Endothelial cell of umbilical vein (primary cell): ENCODE measurements at regions not wholly inside any gene's neighbourhood (a gene's known extent, or its start where the extent isn't known, plus 50 kb on each side); places are given as distances from the start of the nearest gene placed in this dataset.
"Not testable (repeated sequence)": the region's sequence is repeated elsewhere in the genome, so short reads cannot be mapped to it uniquely, and the experiment has no call there.

Experiments
- BruUV-seq: library from RNA; stranded (reverse); fragments of 400-500 nt; replicated peaks from 2 replicates; lab custom pipeline; 2021; lab: Mats Ljungman, UMichigan
- CTCF ChIA-PET: fragments of 300-600, 350-600 bp; sonication (Branson Sonifier 250); formaldehyde crosslinking; loops from one replicate; lab custom pipeline; 2021; ENCODE audit warnings: antibody characterized with exemption, inconsistent platforms; lab: Charles Lee
- POLR2A ChIA-PET: fragments of 300-600, 350-600 bp; sonication (Branson Sonifier 250); formaldehyde crosslinking; loops from one replicate; lab custom pipeline; 2021; ENCODE audit warnings: antibody characterized with exemption, inconsistent platforms; lab: Charles Lee
- DNase-seq: peaks from one replicate; pipeline ENCODE4 v3.0.0-alpha.2; 2011; ENCODE audit warnings: low read depth, low spot score
- FAIRE-seq: peaks from 2 replicates; lab custom pipeline; 2011; peaks lifted over from hg19 to GRCh38; lab: Jason Lieb, UNC
- H2AFZ ChIP-seq: 2 replicates; pipeline ENCODE4 v1.6.0; 2012; ENCODE audit warnings: low read depth, low read length, control low read depth, inconsistent platforms
- H3K27ac ChIP-seq: 2 replicates; pipeline ENCODE4 v1.5.1; 2011; ENCODE audit warnings: low read depth, mild to moderate bottlenecking, control low read depth, low read length, moderate library complexity; ENCODE audit not compliant: insufficient read depth
- H3K27me3 ChIP-seq, 2 experiments: 2 replicates each; pipeline versions ENCODE4 v1.6.0 to v1.6.1; 2011; ENCODE audit warnings: low read length in 2 of 2, mixed read lengths in 1 of 2; ENCODE audit not compliant: control insufficient read depth in 2 of 2, insufficient read depth in 2 of 2
- H3K36me3 ChIP-seq, 2 experiments: 2 replicates in 1 of 2; 3 replicates in 1 of 2; pipeline ENCODE4 v1.5.1; 2011; ENCODE audit warnings: low read length in 2 of 2, mild to moderate bottlenecking in 1 of 2, moderate library complexity in 1 of 2; ENCODE audit not compliant: control insufficient read depth in 2 of 2, insufficient read depth in 2 of 2; ENCODE audit errors: extremely low read depth in 1 of 2
- H3K4me1 ChIP-seq: 3 replicates; pipeline ENCODE4 v1.5.1; 2011; ENCODE audit warnings: mild to moderate bottlenecking, low read length; ENCODE audit not compliant: control insufficient read depth, insufficient read depth; ENCODE audit errors: extremely low read depth
- H3K4me2 ChIP-seq: 2 replicates; pipeline ENCODE4 v1.6.1; 2011; ENCODE audit warnings: low read length, control low read depth, mixed read lengths; ENCODE audit not compliant: insufficient read depth
- H3K4me3 ChIP-seq, 3 experiments: fragments of 200-600 bp in 1 of 3; sonication (generic), shearing (Covaris generic) in 1 of 3; replicated peaks in 1 of 3; 2 replicates each; pipeline ENCODE4 v1.5.1; 2011 to 2016; ENCODE audit warnings: control low read depth in 3 of 3, low read length in 3 of 3, mild to moderate bottlenecking in 2 of 3, inconsistent platforms in 1 of 3, low read depth in 1 of 3, moderate library complexity in 1 of 3; ENCODE audit not compliant: insufficient read depth in 1 of 3
- H3K79me2 ChIP-seq: 2 replicates; pipeline ENCODE4 v1.6.0; 2012; ENCODE audit warnings: low read length, inconsistent platforms; ENCODE audit not compliant: control insufficient read depth, insufficient read depth
- H3K9ac ChIP-seq: replicated peaks from 2 replicates; pipeline ENCODE3; 2011; ENCODE audit warnings: low read length, control low read depth; ENCODE audit not compliant: insufficient read depth; ENCODE audit errors: extremely low read depth
- H3K9me1 ChIP-seq: replicated peaks from 3 replicates; pipeline ENCODE4 v1.6.0; 2011; ENCODE audit warnings: mild to moderate bottlenecking, low read length; ENCODE audit not compliant: control insufficient read depth, insufficient read depth; ENCODE audit errors: extremely low read depth
- H3K9me3 ChIP-seq: replicated peaks from 2 replicates; pipeline ENCODE4 v1.5.1; 2012; ENCODE audit warnings: low read length, inconsistent platforms; ENCODE audit not compliant: control insufficient read depth, insufficient read depth
- H4K20me1 ChIP-seq: replicated peaks from 2 replicates; pipeline ENCODE3; 2011; ENCODE audit warnings: mild to moderate bottlenecking, low read length; ENCODE audit not compliant: control insufficient read depth, insufficient read depth; ENCODE audit errors: extremely low read depth
- EZH2 ChIP-seq: IDR thresholded peaks from 2 replicates; pipeline ENCODE4 v1.6.1; 2012; ENCODE audit warnings: borderline replicate concordance, low read depth, mild to moderate bottlenecking, moderate library complexity, low read length, inconsistent platforms; ENCODE audit not compliant: severe bottlenecking
- FOS ChIP-seq: IDR thresholded peaks from 2 replicates; pipeline ENCODE4 v1.6.1; 2011; ENCODE audit warnings: mild to moderate bottlenecking, low read length, moderate library complexity, borderline replicate concordance; ENCODE audit not compliant: insufficient read depth
- GATA2 ChIP-seq: IDR thresholded peaks from 2 replicates; pipeline ENCODE4 v1.7.0; 2011; ENCODE audit warnings: low read depth, mild to moderate bottlenecking, moderate library complexity, mixed read lengths, low read length; ENCODE audit not compliant: insufficient read length, insufficient read depth
- JUN ChIP-seq: IDR thresholded peaks from 2 replicates; pipeline ENCODE4 v1.6.1; 2011; ENCODE audit warnings: borderline replicate concordance, low read depth; ENCODE audit not compliant: insufficient read length, insufficient read depth
- MYC ChIP-seq: IDR thresholded peaks from one replicate; pipeline ENCODE4 v1.6.1; 2011; ENCODE audit warnings: mild to moderate bottlenecking, low read depth, low read length
- POLR2A ChIP-seq: IDR thresholded peaks from 2 replicates; pipeline ENCODE4 v1.6.1; 2012; ENCODE audit warnings: low read depth, mild to moderate bottlenecking, control low read depth, low read length
- POLR2AphosphoS5 ChIP-seq: IDR thresholded peaks from 2 replicates; pipeline ENCODE4 v1.6.1; 2012; ENCODE audit warnings: low read depth, mild to moderate bottlenecking, control low read depth, low read length, moderate library complexity; ENCODE audit not compliant: insufficient read depth
- dilution Hi-C: fragments of 300-500 bp; cut with MboI; formaldehyde crosslinking; loops from one replicate; pipeline ENCODE4 v1.15.0; 2019; ENCODE audit warnings: low sequenced_read_pairs; ENCODE audit not compliant: extremely low pct_ligation_motif_present
- intact Hi-C: fragments of 100-400 bp; cut with micrococcal nuclease; formaldehyde crosslinking; loops from one replicate; pipeline ENCODE4 v1.10.0; 2022
- TF ChIP-seq, protein P1 (sequence below), 2 donors: IDR thresholded peaks; 1 replicate in 1 of 2; 2 replicates in 1 of 2; pipeline ENCODE4 v1.5.1; 2011; ENCODE audit warnings: low read length in 2 of 2, mild to moderate bottlenecking in 2 of 2, moderate library complexity in 2 of 2, control low read depth in 1 of 2, inconsistent platforms in 1 of 2, low read depth in 1 of 2; ENCODE audit not compliant: insufficient read depth in 1 of 2; ENCODE audit errors: extremely low read depth in 1 of 2
- TF ChIP-seq, protein P2 (sequence below): IDR thresholded peaks from 2 replicates; pipeline ENCODE4 v1.6.1; 2011; ENCODE audit not compliant: insufficient read depth, insufficient read length

DNA sequence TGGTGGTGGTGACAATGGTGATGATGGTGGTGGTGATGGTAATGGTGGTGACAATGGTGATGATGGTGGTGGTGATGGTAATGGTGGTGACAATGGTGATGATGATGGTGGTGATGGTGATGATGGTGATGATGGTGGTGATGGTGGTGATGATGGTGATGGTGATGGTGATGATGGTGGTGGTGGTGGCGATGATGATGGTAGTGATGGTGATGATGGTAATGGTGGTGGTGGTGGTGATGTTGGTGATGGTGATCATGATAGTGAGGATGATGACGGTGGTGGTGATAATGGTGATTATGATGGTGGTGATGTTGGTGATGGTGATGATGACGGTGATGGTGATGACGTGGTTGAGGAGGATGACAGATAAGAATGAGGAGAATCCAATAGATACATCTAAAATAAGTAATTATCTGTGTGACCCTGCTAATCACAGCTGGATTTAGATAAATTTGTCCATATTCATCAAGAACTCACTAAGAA, 170.7 kb upstream of the SFSWAP start:
- DNase-seq, result no peak
- Histone ChIP-seq H3K4me1 (no peaks in the 10 kb centered on the region), H3K9me3 (no peaks in the 10 kb centered on the region), H3K9me1 (no peaks in the 10 kb centered on the region), H3K79me2 (no peaks in the 10 kb centered on the region), H3K4me2 (no peak overlapping the region), H4K20me1 (no peaks in the 10 kb centered on the region), H3K9ac (no peak overlapping the region), H3K4me3 (no peak overlapping the region), H3K27me3 (no peaks in the 10 kb centered on the region), H3K27ac (no peak overlapping the region), H2AFZ (no peak overlapping the region), H3K36me3 (no peaks in the 10 kb centered on the region)
- ChIA-PET POLR2A (no interaction called here), CTCF (no interaction called here)
- BruUV-seq, result no TSS peak
- intact Hi-C loops, result no loop called here
- no peak for FAIRE-seq
- no peak for TF ChIP-seq JUN
- TF ChIP-seq FOS, result no peak
- TF ChIP-seq, protein P1, sequence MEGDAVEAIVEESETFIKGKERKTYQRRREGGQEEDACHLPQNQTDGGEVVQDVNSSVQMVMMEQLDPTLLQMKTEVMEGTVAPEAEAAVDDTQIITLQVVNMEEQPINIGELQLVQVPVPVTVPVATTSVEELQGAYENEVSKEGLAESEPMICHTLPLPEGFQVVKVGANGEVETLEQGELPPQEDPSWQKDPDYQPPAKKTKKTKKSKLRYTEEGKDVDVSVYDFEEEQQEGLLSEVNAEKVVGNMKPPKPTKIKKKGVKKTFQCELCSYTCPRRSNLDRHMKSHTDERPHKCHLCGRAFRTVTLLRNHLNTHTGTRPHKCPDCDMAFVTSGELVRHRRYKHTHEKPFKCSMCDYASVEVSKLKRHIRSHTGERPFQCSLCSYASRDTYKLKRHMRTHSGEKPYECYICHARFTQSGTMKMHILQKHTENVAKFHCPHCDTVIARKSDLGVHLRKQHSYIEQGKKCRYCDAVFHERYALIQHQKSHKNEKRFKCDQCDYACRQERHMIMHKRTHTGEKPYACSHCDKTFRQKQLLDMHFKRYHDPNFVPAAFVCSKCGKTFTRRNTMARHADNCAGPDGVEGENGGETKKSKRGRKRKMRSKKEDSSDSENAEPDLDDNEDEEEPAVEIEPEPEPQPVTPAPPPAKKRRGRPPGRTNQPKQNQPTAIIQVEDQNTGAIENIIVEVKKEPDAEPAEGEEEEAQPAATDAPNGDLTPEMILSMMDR (IDR thresholded peaks at IDR 0.05; ENCODE audit: extremely low read depth in 1 of 2, insufficient read depth in 1 of 2, low read depth in 1 of 2, low read length in 2 of 2), result no peak
- no peak for TF ChIP-seq POLR2A
- TF ChIP-seq EZH2, result no peak
- TF ChIP-seq POLR2AphosphoS5, result no peak
- TF ChIP-seq, protein P2, sequence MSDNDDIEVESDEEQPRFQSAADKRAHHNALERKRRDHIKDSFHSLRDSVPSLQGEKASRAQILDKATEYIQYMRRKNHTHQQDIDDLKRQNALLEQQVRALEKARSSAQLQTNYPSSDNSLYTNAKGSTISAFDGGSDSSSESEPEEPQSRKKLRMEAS, result no peak
- TF ChIP-seq GATA2, result no peak
- no peak for TF ChIP-seq MYC
- dilution Hi-C loops, result no loop called here

- H3K4me1 ChIP-seq, H3K9ac ChIP-seq, intact Hi-C loops, CTCF ChIA-PET, H4K20me1 ChIP-seq, H3K79me2 ChIP-seq, H3K9me1 ChIP-seq, H3K36me3 ChIP-seq, BruUV-seq, DNase-seq, H3K4me2 ChIP-seq, H3K4me3 ChIP-seq, dilution Hi-C loops, H3K27me3 ChIP-seq, FAIRE-seq, H2AFZ ChIP-seq, POLR2A ChIA-PET, H3K27ac ChIP-seq, H3K9me3 ChIP-seq: not testable (repeated sequence)
Measured at GRCh38 chr12:131541512-131541911, 169.4 kb upstream of the SFSWAP start.
